ENCODE measurements at regions not wholly inside any gene's neighbourhood (a gene's known extent, or its start where the extent isn't known, plus 50 kb on each side); places are given as distances from the start of the nearest gene placed in this dataset.

DNA sequence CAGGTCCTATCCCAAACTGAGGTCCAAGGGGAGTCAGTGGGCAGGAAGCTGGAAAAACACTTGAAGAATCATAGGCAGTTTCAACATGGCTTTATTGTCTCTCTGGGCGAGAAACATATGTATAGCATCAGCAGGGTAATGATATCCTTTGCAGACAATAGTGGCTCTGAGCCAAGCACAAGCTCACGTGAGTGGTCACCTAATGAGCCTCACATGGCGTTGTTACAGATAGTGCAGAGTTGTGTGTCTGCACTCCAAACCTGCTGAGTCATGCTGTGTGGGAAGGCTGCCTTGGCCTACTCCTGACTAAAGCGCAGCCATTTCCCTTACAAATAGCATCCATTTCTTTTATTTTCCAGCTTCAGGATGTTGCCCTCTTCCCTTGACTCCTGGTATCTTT is 105.2 kb upstream of the SYT1 start:
- TF ChIP-seq, protein P1, sequence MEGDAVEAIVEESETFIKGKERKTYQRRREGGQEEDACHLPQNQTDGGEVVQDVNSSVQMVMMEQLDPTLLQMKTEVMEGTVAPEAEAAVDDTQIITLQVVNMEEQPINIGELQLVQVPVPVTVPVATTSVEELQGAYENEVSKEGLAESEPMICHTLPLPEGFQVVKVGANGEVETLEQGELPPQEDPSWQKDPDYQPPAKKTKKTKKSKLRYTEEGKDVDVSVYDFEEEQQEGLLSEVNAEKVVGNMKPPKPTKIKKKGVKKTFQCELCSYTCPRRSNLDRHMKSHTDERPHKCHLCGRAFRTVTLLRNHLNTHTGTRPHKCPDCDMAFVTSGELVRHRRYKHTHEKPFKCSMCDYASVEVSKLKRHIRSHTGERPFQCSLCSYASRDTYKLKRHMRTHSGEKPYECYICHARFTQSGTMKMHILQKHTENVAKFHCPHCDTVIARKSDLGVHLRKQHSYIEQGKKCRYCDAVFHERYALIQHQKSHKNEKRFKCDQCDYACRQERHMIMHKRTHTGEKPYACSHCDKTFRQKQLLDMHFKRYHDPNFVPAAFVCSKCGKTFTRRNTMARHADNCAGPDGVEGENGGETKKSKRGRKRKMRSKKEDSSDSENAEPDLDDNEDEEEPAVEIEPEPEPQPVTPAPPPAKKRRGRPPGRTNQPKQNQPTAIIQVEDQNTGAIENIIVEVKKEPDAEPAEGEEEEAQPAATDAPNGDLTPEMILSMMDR (IDR thresholded peaks at IDR 0.05), result no peak
- no peak overlapping the region for H3K27ac ChIP-seq (ENCODE audit: low read depth in 1 of 2, low read length in 2 of 2)
- POLR2A ChIA-PET, result no interaction called here

DNA sequence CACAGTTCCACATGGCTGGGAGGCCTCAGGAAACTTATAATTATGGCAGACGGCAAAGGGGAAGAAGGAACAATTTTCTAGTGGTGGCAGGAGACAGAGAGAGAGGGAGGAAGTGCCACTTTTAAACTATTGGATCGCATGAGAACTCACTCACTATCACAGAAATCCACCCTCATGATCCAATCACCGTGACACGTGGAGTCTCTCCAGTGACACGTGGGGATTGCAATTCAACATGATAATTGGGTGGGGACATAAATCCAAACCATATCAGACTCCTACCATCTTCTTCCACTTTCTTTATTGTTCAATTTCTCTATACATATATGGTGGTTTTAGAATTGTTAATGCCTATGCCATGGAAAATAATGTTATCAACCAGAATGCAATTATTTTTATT is 103.7 kb upstream of the SYT1 start:
- Histone ChIP-seq H3K4me3 (ENCODE audit: low read length) (no peak overlapping the region), H3K4me1 (ENCODE audit: insufficient read depth, low read length) (no peaks in the 10 kb centered on the region), H3K9me3 (ENCODE audit: control insufficient read depth in 1 of 2, insufficient read depth in 1 of 2, low read length in 2 of 2) (no peaks in the 10 kb centered on the region), H3K27ac (ENCODE audit: low read depth in 1 of 2, low read length in 2 of 2) (no peak overlapping the region), H3K27me3 (ENCODE audit: control insufficient read depth in 1 of 2, insufficient read depth in 2 of 2, low read length in 2 of 2) (no peaks in the 10 kb centered on the region), H3K36me3 (ENCODE audit: insufficient read depth, low read length) (no peaks in the 10 kb centered on the region)
- CTCF ChIA-PET, result no interaction called here
- Mint-ChIP-seq H3K36me3 (ENCODE audit: low read depth) (no peaks in the 10 kb centered on the region), H3K4me3 (no peak overlapping the region), H3K9me3 (peaks cover 21% of the 10 kb centered on the region), H3K27ac (no peak overlapping the region), H3K27me3 (no peaks in the 10 kb centered on the region), H3K4me1 (ENCODE audit: low read depth) (no peaks in the 10 kb centered on the region)
- POLR2A ChIA-PET, result no interaction called here
- ATAC-seq (ENCODE audit: poor library complexity) (no peak), DNase-seq (no peak)
- TF ChIP-seq, protein P1 (IDR thresholded peaks at IDR 0.05), result no peak
- intact Hi-C loops (cut with DNase I, micrococcal nuclease), result no loop called here

More for the DNA sequence above, 105.2 kb upstream of the SYT1 start:
- intact Hi-C loops (cut with DNase I, micrococcal nuclease), result no loop called here
- H3K36me3 Mint-ChIP-seq (ENCODE audit: low read depth), result no peaks in the 10 kb centered on the region
- H3K4me1 ChIP-seq (ENCODE audit: insufficient read depth, low read length), result no peaks in the 10 kb centered on the region
- no peaks in the 10 kb centered on the region for H3K4me1 Mint-ChIP-seq (ENCODE audit: low read depth)
- H3K27ac Mint-ChIP-seq, result no peak overlapping the region
- H3K4me3 ChIP-seq (ENCODE audit: low read length), result no peak overlapping the region
- no peak for DNase-seq
- no peaks in the 10 kb centered on the region for H3K27me3 Mint-ChIP-seq
- H3K36me3 ChIP-seq (ENCODE audit: insufficient read depth, low read length), result no peaks in the 10 kb centered on the region
- ATAC-seq (ENCODE audit: poor library complexity), result no peak
- no peaks in the 10 kb centered on the region for H3K27me3 ChIP-seq (ENCODE audit: control insufficient read depth in 1 of 2, insufficient read depth in 2 of 2, low read length in 2 of 2)
- H3K4me3 Mint-ChIP-seq, result no peak overlapping the region
- peaks cover 19% of the 10 kb centered on the region for H3K9me3 Mint-ChIP-seq
- CTCF ChIA-PET, result no interaction called here
- no peaks in the 10 kb centered on the region for H3K9me3 ChIP-seq (ENCODE audit: control insufficient read depth in 1 of 2, insufficient read depth in 1 of 2, low read length in 2 of 2)

DNA sequence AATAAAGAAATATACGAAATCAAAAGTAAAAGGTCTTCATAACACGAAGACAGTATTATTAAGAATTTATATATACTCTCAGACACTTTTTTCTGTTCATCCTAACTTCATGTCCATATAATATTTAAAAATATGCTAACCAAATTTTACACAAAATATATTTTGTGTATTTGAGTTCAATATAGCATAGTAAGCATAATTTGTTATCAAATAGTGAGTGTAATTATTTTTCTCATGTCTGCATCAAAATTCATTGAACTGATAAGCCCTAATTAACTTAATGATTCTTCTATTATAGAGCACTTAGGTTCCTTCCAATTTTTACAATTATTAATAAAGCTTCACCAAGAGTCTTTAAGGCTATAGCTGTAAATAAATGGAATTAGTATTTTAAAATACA is 99.7 kb upstream of the SYT1 start:
- POLR2A ChIA-PET, result no interaction called here

More for the DNA sequence above, 99.7 kb upstream of the SYT1 start:
- Mint-ChIP-seq H3K27ac (no peak overlapping the region), H3K27me3 (no peaks in the 10 kb centered on the region), H3K9me3 (peaks cover 15% of the 10 kb centered on the region), H3K36me3 (ENCODE audit: low read depth) (no peaks in the 10 kb centered on the region), H3K4me1 (ENCODE audit: low read depth) (no peaks in the 10 kb centered on the region), H3K4me3 (no peak overlapping the region)
- Histone ChIP-seq H3K27me3 (ENCODE audit: control insufficient read depth in 1 of 2, insufficient read depth in 2 of 2, low read length in 2 of 2) (no peaks in the 10 kb centered on the region), H3K4me1 (ENCODE audit: insufficient read depth, low read length) (no peaks in the 10 kb centered on the region), H3K4me3 (ENCODE audit: low read length) (no peak overlapping the region), H3K9me3 (ENCODE audit: control insufficient read depth in 1 of 2, insufficient read depth in 1 of 2, low read length in 2 of 2) (no peaks in the 10 kb centered on the region), H3K36me3 (ENCODE audit: insufficient read depth, low read length) (no peaks in the 10 kb centered on the region), H3K27ac (ENCODE audit: low read depth in 1 of 2, low read length in 2 of 2) (no peak overlapping the region)
- intact Hi-C loops (cut with DNase I, micrococcal nuclease), result no loop called here
- DNase-seq, result no peak
- ATAC-seq (ENCODE audit: poor library complexity), result no peak
- CTCF ChIA-PET, result no interaction called here
- TF ChIP-seq, protein P1 (IDR thresholded peaks at IDR 0.05), result no peak
